Hepatocyte (in vitro differentiated cells): ENCODE measurements at regions not wholly inside any gene's neighbourhood (a gene's known extent, or its start where the extent isn't known, plus 50 kb on each side); places are given as distances from the start of the nearest gene placed in this dataset.

Source experiments
- DNase-seq: peaks from one replicate; pipeline ENCODE4 v3.0.0-alpha.2; 2016; ENCODE audit warnings: low spot score
- H2AFZ ChIP-seq: fragments of 200-600 bp; sonication (generic); 2 replicates; pipeline ENCODE4 v1.6.0; 2016; ENCODE audit warnings: antibody characterized with exemption, mild to moderate bottlenecking
- H3K27ac ChIP-seq: fragments of 200-600 bp; sonication (generic); 2 replicates; pipeline ENCODE4 v1.5.1; 2016; ENCODE audit warnings: mild to moderate bottlenecking
- H3K27me3 ChIP-seq: fragments of 200-600 bp; sonication (generic); 2 replicates; pipeline ENCODE4 v1.6.1; 2016
- H3K36me3 ChIP-seq: fragments of 200-600 bp; sonication (generic); replicated peaks from 2 replicates; pipeline ENCODE4 v1.5.1; 2016; ENCODE audit warnings: low read depth; ENCODE audit not compliant: insufficient read depth
- H3K4me1 ChIP-seq: fragments of 200-600 bp; sonication (generic); 2 replicates; pipeline ENCODE4 v1.5.1; 2016; ENCODE audit warnings: mild to moderate bottlenecking, moderate library complexity; ENCODE audit not compliant: insufficient read depth
- H3K4me2 ChIP-seq: fragments of 200-600 bp; sonication (generic); 2 replicates; pipeline ENCODE4 v1.6.0; 2016
- H3K4me3 ChIP-seq: fragments of 200-600 bp; sonication (generic); 2 replicates; pipeline ENCODE4 v1.5.1; 2016; ENCODE audit warnings: mild to moderate bottlenecking
- H3K79me2 ChIP-seq: fragments of 200-600 bp; sonication (generic); 2 replicates; pipeline ENCODE4 v1.6.0; 2017; ENCODE audit warnings: mild to moderate bottlenecking
- H3K9me2 ChIP-seq: fragments of 200-600 bp; sonication (generic); replicated peaks from 2 replicates; pipeline ENCODE4 v1.6.0; 2017; ENCODE audit warnings: mild to moderate bottlenecking; ENCODE audit not compliant: insufficient read depth
- H3K9me3 ChIP-seq: fragments of 200-600 bp; sonication (generic); 2 replicates; pipeline ENCODE4 v1.5.1; 2016; ENCODE audit warnings: low read depth, mild to moderate bottlenecking
- H4K20me1 ChIP-seq: fragments of 200-600 bp; sonication (generic); 2 replicates; pipeline ENCODE4 v1.6.0; 2016; ENCODE audit warnings: mild to moderate bottlenecking; ENCODE audit not compliant: insufficient read depth, poor library complexity, severe bottlenecking
- EZH2 ChIP-seq: fragments of 200-600 bp; sonication (generic); IDR thresholded peaks from 2 replicates; pipeline ENCODE4 v1.6.1; 2016; ENCODE audit warnings: antibody characterized with exemption, mild to moderate bottlenecking, borderline replicate concordance
- EZH2phosphoT487 ChIP-seq: fragments of 200-600 bp; sonication (generic); IDR thresholded peaks from one replicate; pipeline ENCODE4 v1.6.1; 2018; ENCODE audit warnings: antibody characterized with exemption, mild to moderate bottlenecking, low read depth, moderate library complexity; ENCODE audit not compliant: unreplicated experiment, severe bottlenecking
- WGBS: methylation state at CpG from one replicate; pipeline ENCODE4 v1.1.6; 2016; ENCODE audit warnings: low lambda C conversion rate; ENCODE audit errors: missing lambda C conversion rate; 5-methylcytosine and 5-hydroxymethylcytosine counted together
- TF ChIP-seq, protein P1 (sequence below): fragments of 200-600 bp; sonication (generic); IDR thresholded peaks from 2 replicates; pipeline ENCODE4 v1.5.1; 2016; ENCODE audit warnings: antibody characterized with exemption, mild to moderate bottlenecking; ENCODE audit not compliant: poor library complexity

DNA sequence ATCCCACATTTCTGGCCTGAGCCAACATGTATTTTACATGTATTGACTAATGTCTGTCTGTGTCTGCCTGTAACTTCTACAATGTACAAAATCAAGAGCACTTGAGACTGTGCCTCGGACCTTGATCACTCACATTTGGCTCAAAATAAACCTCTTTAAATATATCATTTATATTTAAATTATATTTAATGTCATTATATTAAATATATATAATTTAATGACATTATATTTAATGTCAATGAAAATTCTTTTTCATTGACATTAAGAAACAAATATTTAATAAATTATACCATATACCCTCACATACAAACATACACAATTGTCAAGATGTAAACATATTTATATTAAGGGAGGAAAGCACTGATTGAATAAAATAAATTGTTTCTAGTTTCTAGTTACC lies 1099.8 kb upstream of the CDH18 start:
- Histone ChIP-seq H4K20me1 (no peaks in the 10 kb centered on the region), H3K79me2 (no peaks in the 10 kb centered on the region), H3K9me3 (no peaks in the 10 kb centered on the region), H3K4me1 (no peaks in the 10 kb centered on the region), H3K27me3 (no peaks in the 10 kb centered on the region), H3K27ac (no peak overlapping the region), H3K4me3 (no peak overlapping the region), H3K9me2 (no peaks in the 10 kb centered on the region), H3K36me3 (no peaks in the 10 kb centered on the region), H3K4me2 (no peak overlapping the region), H2AFZ (no peak overlapping the region)
- no peak for DNase-seq
- TF ChIP-seq, protein P1, sequence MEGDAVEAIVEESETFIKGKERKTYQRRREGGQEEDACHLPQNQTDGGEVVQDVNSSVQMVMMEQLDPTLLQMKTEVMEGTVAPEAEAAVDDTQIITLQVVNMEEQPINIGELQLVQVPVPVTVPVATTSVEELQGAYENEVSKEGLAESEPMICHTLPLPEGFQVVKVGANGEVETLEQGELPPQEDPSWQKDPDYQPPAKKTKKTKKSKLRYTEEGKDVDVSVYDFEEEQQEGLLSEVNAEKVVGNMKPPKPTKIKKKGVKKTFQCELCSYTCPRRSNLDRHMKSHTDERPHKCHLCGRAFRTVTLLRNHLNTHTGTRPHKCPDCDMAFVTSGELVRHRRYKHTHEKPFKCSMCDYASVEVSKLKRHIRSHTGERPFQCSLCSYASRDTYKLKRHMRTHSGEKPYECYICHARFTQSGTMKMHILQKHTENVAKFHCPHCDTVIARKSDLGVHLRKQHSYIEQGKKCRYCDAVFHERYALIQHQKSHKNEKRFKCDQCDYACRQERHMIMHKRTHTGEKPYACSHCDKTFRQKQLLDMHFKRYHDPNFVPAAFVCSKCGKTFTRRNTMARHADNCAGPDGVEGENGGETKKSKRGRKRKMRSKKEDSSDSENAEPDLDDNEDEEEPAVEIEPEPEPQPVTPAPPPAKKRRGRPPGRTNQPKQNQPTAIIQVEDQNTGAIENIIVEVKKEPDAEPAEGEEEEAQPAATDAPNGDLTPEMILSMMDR: no peak
- no peak for TF ChIP-seq EZH2
- TF ChIP-seq EZH2phosphoT487: no peak
- WGBS: 83% methylated on average over 1 of the region's 1 CpG

- H3K9me2 ChIP-seq: no peaks in the 10 kb centered on the region
- H3K27me3 ChIP-seq: no peaks in the 10 kb centered on the region
- H2AFZ ChIP-seq: no peak overlapping the region
- no peaks in the 10 kb centered on the region for H3K36me3 ChIP-seq
- H3K79me2 ChIP-seq: no peaks in the 10 kb centered on the region
- no peaks in the 10 kb centered on the region for H3K4me1 ChIP-seq
- no peak for DNase-seq
- TF ChIP-seq EZH2phosphoT487 (no peak), EZH2 (no peak)
- TF ChIP-seq, protein P1: no peak
- no peak overlapping the region for H3K4me2 ChIP-seq
- H4K20me1 ChIP-seq: no peaks in the 10 kb centered on the region
- no peak overlapping the region for H3K27ac ChIP-seq
- H3K9me3 ChIP-seq: no peaks in the 10 kb centered on the region
- WGBS: 84% methylated on average over 2 of the region's 2 CpGs
- no peak overlapping the region for H3K4me3 ChIP-seq
Measured at GRCh38 chr5:21085791-21086190, 1097.8 kb upstream of the CDH18 start.

DNA sequence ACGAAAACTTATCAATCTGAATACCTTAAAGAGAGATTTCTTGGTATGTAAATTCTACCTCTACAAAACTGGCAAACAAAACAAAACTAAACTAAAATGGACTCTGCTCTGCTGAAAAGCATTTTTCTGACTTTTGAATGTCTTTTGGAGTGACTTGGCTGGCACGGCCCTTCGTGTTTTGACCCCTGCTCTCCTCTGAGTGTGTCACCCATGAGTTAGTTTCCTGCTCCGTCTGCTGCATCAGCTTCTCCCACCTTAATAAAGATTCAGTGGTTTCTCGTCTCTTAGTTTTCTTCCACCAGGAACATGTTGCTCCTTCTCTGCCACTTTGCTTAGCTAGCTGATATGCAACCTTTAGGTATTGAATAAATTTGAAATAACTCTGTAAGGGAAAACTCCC lies 1084.0 kb upstream of the CDH18 start:
- no peaks in the 10 kb centered on the region for H3K9me3 ChIP-seq
- no peaks in the 10 kb centered on the region for H3K79me2 ChIP-seq
- H2AFZ ChIP-seq: no peak overlapping the region
- no peak overlapping the region for H3K4me2 ChIP-seq
- H4K20me1 ChIP-seq: no peaks in the 10 kb centered on the region
- no peaks in the 10 kb centered on the region for H3K9me2 ChIP-seq
- H3K4me3 ChIP-seq: no peak overlapping the region
- DNase-seq: no peak
- no peaks in the 10 kb centered on the region for H3K27me3 ChIP-seq
- no peaks in the 10 kb centered on the region for H3K4me1 ChIP-seq
- no peaks in the 10 kb centered on the region for H3K36me3 ChIP-seq
- no peak overlapping the region for H3K27ac ChIP-seq
- TF ChIP-seq, protein P1: no peak
- TF ChIP-seq EZH2 (no peak), EZH2phosphoT487 (no peak)
- 82% methylated on average over 5 of the region's 5 CpGs for WGBS

GRCh38 chr5:21071421-21071820 lies 1083.4 kb upstream of the CDH18 start:
- no peak overlapping the region for H3K27ac ChIP-seq
- no peaks in the 10 kb centered on the region for H4K20me1 ChIP-seq
- H3K79me2 ChIP-seq: no peaks in the 10 kb centered on the region
- WGBS: 79% methylated on average over 4 of the region's 4 CpGs
- H2AFZ ChIP-seq: no peak overlapping the region
- no peak for TF ChIP-seq EZH2
- TF ChIP-seq, protein P1: no peak
- no peak for TF ChIP-seq EZH2phosphoT487
- H3K4me1 ChIP-seq: no peaks in the 10 kb centered on the region
- H3K4me3 ChIP-seq: no peak overlapping the region
- H3K4me2 ChIP-seq: no peak overlapping the region
- DNase-seq: no peak
- no peaks in the 10 kb centered on the region for H3K27me3 ChIP-seq
- no peaks in the 10 kb centered on the region for H3K9me3 ChIP-seq
- H3K36me3 ChIP-seq: no peaks in the 10 kb centered on the region
- H3K9me2 ChIP-seq: no peaks in the 10 kb centered on the region
